GM12875 (cell line): ENCODE measurements at regions not wholly inside any gene's neighbourhood (a gene's known extent, or its start where the extent isn't known, plus 50 kb on each side); places are given as distances from the start of the nearest gene placed in this dataset.

Source experiments
- H3K4me3 ChIP-seq: one replicate; pipeline ENCODE4 v1.5.1; 2011; ENCODE audit warnings: low read depth, low read length, control low read depth
- TF ChIP-seq, protein P1 (sequence below): IDR thresholded peaks from 2 replicates; pipeline ENCODE4 v1.5.1; 2011; ENCODE audit warnings: low read depth, mild to moderate bottlenecking, control low read depth, inconsistent platforms, low read length, moderate library complexity, borderline replicate concordance; ENCODE audit not compliant: insufficient read depth

DNA sequence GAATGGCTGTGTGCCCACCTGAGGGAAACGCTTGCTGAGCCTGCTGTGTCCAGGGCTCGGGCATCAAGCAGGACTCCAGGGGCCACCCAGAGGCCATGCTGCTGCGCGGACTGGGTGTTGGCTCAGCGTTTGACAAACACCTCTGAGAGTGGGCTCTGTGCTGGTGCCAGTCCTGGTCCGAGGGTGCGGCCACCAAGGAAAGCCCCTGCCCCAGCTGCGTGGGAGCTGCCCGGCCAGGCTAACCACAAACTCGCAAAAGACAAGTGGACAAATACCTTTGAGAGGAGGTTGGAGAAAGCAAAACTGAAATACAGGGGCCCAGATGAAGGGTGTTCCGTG is 65.6 kb upstream of the TTC34 start:
- H3K4me3 ChIP-seq, result no peak overlapping the region
- TF ChIP-seq, protein P1, sequence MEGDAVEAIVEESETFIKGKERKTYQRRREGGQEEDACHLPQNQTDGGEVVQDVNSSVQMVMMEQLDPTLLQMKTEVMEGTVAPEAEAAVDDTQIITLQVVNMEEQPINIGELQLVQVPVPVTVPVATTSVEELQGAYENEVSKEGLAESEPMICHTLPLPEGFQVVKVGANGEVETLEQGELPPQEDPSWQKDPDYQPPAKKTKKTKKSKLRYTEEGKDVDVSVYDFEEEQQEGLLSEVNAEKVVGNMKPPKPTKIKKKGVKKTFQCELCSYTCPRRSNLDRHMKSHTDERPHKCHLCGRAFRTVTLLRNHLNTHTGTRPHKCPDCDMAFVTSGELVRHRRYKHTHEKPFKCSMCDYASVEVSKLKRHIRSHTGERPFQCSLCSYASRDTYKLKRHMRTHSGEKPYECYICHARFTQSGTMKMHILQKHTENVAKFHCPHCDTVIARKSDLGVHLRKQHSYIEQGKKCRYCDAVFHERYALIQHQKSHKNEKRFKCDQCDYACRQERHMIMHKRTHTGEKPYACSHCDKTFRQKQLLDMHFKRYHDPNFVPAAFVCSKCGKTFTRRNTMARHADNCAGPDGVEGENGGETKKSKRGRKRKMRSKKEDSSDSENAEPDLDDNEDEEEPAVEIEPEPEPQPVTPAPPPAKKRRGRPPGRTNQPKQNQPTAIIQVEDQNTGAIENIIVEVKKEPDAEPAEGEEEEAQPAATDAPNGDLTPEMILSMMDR, result no peak

- TF ChIP-seq, protein P1, result no peak
- H3K4me3 ChIP-seq, result no peak overlapping the region
These were observed 66.4 kb upstream of the TTC34 start for GRCh38 chr1:2867861-2868260.

DNA sequence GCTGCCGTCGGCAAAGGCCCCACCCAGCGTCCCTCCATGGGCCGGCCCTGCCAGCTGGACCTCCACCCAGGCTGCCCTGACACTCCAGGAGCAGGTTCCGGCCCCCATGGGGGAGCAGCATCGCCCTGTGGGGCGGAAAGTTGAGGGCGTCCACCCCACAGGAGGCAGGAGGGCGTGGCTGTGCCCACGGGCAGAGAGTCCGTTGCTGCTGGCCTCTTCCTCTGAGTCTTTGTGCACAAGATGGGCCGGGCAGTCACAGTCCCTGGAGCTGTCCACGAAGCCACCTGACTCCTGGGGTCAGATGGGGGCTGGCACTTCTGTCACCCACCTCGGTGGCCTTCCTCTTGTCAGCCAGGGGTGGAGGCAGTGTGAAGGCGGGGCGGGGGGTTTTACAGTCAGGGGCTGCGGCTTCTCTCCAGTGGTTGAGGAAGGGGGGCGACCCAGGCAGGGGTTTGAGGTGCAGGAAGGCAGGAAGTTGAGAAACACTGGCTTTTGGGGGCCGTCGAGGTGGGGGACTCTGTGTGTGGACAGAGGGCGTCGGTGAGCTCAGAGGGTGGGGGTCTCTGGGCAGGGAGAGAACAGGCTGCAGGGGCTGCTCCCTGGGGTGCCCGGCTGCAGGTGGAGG is 67.2 kb upstream of the TTC34 start:
- H3K4me3 ChIP-seq, result no peak overlapping the region
- TF ChIP-seq, protein P1, result no peak

DNA sequence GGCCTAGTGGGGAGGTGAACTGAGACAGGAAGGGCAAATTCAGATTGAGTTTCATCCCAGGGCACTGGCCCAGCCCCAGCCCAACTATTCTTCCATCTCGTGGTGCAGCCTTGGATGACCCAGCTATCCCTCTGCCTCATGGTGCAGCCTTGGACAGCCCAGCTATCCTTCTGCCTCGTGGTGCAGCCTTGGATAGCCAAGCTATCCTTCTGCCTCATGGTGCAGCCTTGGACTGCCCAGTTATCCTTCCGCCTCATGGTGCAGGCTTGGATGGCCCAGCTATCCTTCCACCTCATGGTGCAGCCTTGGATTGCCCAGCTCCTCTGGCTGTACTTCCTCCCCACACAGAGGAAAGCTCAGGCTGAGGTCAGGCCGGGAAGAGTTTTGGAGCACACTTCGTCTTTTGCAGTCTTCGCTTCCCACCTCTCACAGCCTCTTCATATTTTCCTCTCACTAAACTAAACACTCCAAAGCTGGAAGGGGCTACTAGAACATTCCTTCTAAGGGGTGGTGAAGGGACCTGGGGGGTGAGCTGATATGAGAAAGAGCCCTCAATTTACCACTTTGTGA is 69.8 kb upstream of the TTC34 start:
- TF ChIP-seq, protein P1, result no peak

GRCh38 chr1:2874207-2874606 is 72.7 kb upstream of the TTC34 start:
- TF ChIP-seq, protein P1, result no peak
- H3K4me3 ChIP-seq, result no peak overlapping the region

More for the DNA sequence above, 69.8 kb upstream of the TTC34 start:
- H3K4me3 ChIP-seq, result no peak overlapping the region

GRCh38 chr1:2874607-2875480 is 73.4 kb upstream of the TTC34 start:
- no peak overlapping the region for H3K4me3 ChIP-seq
- TF ChIP-seq, protein P1, result no peak
